ENCODE measurements at regions not wholly inside any gene's neighbourhood (a gene's known extent, or its start where the extent isn't known, plus 50 kb on each side); places are given as distances from the start of the nearest gene placed in this dataset.

DNA sequence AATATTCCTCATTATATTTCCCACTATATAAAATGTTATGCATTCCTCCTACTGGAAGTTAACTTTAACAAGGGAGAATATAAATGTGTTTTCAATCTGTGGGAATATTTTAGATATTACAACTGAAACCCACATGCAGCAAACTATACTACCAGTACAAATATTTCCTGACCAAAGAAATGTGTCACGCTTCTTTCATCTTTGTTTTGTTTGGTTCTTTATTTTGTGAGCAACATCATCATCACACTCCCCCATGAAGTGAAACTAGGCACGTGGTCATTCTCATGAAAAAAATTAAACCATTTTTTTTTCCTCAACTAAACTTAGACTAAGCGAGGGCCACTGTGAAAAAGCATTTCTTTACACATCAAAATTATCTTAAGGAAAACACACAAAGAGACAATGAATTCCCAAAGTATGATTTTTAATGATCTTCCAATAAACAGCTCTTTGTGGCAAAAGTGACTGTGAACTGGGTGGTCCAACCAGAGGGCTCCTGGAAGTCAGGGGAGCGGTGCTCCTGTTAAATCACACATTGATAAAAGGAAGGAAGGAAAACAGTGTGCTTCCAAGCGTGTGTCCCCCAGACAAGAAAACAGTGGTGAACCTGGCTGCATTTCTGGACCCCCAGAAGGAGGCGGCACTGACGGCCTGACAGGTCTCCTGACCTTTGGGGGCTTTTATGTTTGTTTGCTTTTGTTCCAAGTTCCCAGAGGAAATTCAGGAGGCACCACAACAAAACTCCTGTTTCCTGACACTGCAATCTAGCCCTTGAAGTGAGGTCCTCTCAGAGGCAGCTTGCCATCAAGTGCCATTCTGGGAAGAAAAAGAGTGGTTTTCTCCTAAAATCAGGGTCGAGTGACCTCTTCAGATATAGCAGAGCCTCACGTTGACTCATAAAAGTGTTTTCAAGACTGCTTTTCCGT is 166.8 kb upstream of the FOXQ1 start:
- DNase-seq, result no peak

DNA sequence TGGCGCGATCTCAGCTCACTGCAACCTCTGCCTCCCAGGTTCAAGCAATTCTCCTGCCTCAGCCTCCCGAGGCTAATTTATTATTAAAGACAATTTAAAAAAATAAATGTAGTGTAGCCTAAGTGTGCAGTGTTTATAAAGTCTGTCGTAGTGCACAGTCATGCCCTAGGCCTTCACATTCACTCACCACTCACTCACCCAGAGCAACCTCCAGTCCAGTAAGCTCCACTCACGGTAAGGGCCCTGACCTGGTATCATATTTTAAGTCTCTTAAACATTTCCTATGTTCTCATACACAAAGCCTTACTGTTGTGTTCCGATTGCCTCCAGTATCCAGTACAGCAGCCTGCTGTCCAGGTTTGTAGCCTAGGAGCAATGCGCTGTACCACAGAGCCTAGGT is 168.2 kb upstream of the FOXQ1 start:
- DNase-seq, result no peak

- no peak for DNase-seq
Measured at GRCh38 chr6:1139155-1139890, 172.6 kb upstream of the FOXQ1 start.

- no peak for DNase-seq
Measured at GRCh38 chr6:1137849-1138248, 174.0 kb upstream of the FOXQ1 start.

DNA sequence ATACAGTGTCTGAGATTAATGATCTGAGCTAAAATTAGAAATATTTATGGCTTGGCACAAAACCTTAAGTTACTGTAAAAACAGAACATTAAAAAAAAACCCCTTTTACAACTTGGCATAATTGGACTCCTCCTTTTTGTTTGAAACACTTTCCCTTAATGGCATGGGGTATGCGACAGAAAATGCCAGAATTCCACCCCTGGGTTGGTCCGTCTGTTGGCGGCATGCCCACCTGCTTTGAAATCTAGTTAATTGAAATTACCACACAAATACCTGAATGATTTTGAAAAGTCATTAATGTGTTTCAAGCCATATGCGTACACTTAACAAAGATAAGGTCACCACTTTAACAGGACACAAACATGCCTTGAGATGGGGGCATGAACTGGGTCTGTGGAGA is 175.1 kb upstream of the FOXQ1 start:
- no peak for DNase-seq

DNA sequence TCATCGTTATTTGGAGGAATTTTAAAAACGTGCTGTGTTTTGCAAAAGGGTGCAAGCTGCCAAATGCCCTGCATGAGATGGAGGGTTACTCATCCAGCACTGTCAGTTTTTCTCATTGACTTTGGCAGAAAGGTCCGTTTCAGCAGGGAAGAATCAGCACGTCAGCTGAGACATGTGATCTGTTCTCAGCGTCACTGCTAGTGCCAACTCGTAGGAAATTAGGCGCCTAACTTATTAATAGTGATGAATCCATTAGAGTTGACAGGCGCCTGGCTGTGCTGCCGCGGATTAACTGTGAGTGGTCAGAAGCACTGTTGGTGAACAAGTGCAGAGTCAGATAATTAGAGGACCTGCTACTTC is 175.5 kb upstream of the FOXQ1 start:
- no peak for DNase-seq

DNA sequence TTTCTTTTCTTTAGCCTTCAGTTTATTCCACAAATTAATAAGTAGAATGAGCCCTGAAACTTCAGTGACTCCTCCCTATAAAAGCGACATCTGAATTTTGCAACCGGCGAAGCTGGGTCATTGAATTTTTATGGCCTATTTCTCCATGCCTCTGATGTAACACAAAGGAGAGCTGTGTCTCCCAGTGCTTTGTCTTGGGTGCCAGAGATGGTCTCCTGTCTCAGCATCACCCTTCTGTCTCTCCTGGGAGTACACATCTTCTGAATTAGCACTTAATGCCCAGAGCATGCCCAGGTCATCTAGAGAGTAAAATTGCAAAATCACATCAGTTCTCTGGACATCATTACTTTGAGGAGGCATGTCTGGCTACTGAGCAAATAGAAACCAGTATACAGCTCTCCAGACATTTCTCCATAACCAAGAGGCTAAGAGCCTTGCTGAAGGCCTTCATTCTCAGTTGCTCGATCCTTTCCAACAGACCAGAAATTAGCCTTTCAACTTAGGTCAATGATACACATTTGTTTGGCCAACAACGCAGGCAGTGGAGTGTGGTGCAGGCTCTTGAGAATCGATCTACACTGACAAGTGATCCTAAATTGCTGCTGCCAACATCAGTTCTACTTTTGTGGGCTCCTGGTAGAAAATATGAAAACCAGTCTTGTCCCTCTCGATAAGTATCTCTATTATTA is 176.0 kb upstream of the FOXQ1 start:
- no peak for DNase-seq

GRCh38 chr6:1131285-1132079 is 180.4 kb upstream of the FOXQ1 start:
- DNase-seq, result no peak

GRCh38 chr6:1130709-1131108 is 181.2 kb upstream of the FOXQ1 start:
- DNase-seq, result no peak

DNA sequence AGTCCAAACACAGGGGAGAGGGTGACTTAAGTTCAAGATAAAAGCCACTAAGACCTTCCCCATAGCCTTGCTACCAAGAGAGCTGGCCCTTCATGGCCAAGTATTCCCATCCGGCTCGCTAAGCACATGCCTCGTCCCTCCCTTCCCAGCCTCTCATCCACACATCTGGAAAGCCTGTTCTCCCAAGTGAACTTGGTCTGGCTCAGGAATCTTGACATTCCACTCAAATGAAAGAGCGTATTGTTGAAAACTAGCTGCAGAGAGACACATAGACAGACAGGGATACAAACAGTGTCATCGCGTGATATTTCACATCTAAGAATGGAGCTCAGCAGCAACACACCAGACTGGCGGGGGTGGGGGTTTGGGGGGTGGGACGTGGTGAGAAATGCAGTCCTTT is 182.8 kb upstream of the FOXQ1 start:
- DNase-seq, result no peak

- no peak for DNase-seq
Measured at GRCh38 chr6:1127597-1128288, 184.2 kb upstream of the FOXQ1 start.

- DNase-seq, result no peak
Measured at GRCh38 chr6:1127129-1127528, 184.8 kb upstream of the FOXQ1 start.

GRCh38 chr6:1126036-1126435 is 185.9 kb upstream of the FOXQ1 start:
- no peak for DNase-seq

DNA sequence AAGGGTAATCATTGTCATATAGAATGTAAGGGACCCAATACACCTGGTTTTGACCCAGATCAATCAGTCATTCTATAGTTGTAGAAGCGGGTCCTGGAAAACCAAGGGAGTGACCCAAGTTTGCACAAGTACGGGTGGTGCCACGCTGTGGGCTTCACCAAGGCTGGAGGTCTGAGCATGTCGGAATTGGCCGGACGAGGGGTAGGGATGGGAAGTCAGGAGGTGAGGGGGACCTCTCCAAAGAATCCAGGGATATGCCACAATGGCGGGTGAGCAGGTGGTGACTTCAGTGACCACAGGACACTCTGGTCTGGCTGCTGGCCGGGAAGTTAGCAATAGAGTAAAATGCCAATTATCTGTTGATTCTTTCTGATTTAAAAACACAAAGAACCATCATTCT is 186.6 kb upstream of the FOXQ1 start:
- DNase-seq, result no peak

DNA sequence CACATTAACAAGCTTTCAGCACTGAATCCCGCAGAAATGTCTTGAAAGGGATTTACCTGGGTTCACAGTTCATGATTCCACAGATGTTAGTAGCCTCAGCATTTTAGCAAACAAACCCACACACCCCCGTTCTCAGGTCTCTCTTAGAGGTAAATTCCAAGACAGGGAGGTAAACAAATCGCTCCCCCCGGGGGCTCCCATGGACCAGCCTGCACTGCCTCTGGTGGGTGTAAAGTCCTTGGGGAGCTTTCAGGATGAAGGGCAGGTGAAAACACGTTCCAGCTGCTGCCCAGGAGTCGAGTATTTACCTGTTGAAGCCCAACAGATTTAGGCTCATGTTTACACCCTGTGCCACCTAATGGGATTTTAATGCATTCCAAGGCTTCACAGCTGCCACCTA is 187.0 kb upstream of the FOXQ1 start:
- DNase-seq, result no peak

GRCh38 chr6:1123386-1124375 is 188.2 kb upstream of the FOXQ1 start:
- no peak for DNase-seq

GRCh38 chr6:1122083-1122482 is 189.8 kb upstream of the FOXQ1 start:
- no peak for DNase-seq

GRCh38 chr6:1118287-1118647 is 193.6 kb upstream of the FOXQ1 start:
- no peak for DNase-seq

- no peak for DNase-seq
Measured at GRCh38 chr6:1117530-1118286, 194.2 kb upstream of the FOXQ1 start.

- DNase-seq, result no peak
Measured at GRCh38 chr6:1116149-1116548, 195.7 kb upstream of the FOXQ1 start.
